ENCODE measurements at regions not wholly inside any gene's neighbourhood (a gene's known extent, or its start where the extent isn't known, plus 50 kb on each side); places are given as distances from the start of the nearest gene placed in this dataset.

GRCh38 chr22:49499433-49500075, 328.1 kb downstream of the BRD1 start:
- no peak for DNase-seq

- DNase-seq, result no peak
Observed at GRCh38 chr22:49497266-49497665, 330.4 kb downstream of the BRD1 start.

GRCh38 chr22:49494555-49494954, 333.1 kb downstream of the BRD1 start:
- DNase-seq, result no peak

- no peak for DNase-seq
Observed at GRCh38 chr22:49492741-49493251, 334.9 kb downstream of the BRD1 start.

GRCh38 chr22:49492308-49492707, 335.4 kb downstream of the BRD1 start:
- no peak for DNase-seq

DNA sequence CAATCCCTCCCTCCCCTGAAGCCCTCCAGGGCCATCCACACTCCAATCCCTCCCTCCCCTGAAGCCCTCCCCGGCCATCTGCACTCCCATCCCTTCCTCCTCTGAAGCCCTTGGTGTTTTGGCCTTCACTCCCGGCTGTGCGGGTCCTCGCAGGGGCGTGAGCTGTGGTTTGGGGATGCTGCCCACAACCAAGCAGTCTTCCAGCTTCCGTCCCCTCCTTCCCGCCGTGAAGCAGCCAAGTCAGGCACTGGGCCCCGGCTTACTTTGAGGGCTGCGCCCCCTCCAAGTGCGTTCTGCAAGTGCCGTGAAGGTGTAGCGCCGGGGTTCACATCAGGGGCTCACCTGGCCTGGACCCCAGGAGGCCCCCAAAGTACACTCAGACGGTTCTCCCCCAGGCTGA, 335.9 kb downstream of the BRD1 start:
- no peak for DNase-seq

GRCh38 chr22:49491221-49491635, 336.4 kb downstream of the BRD1 start:
- DNase-seq, result no peak

- DNase-seq, result no peak
Observed at GRCh38 chr22:49490692-49491091, 337.0 kb downstream of the BRD1 start.

DNA sequence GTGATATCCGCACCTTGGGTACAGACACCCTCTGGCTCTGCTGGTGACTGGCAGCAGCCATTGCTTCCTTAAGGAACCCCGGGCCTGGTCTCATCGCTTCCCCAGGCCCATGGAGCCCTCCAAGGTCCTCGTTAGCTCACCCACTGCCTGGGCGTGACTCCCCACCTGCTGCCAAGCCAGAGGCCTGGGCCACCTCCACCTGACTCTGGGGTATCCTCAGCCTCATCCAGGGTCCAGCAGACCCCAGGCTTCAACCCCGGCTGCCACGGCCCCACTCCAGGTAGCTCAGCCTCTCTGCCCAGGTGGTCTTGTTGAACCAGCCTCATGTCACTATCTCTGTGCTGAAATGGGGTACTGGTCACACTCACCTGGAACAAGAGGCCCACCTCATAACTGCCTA, 337.9 kb downstream of the BRD1 start:
- DNase-seq, result no peak

GRCh38 chr22:49488943-49489342, 338.7 kb downstream of the BRD1 start:
- no peak for DNase-seq

DNA sequence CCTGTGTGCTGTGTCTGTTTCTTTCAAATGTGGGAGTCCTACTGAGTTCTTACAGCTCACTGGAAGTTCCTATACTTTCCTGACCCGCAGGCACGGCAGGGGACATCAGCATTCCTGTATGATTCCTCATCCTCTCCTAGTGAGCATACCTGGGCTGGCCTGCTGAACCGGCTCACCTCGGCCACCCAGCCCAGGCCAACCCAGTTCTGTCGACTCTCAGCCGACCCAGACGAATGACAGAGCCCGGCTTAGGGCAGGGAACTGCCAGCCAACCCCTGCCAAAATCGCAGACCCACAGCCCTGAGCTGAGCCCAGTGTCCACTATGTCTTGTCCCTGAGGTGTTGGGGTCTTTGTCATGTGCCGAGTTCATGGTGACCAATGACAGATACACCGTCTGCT, 339.7 kb downstream of the BRD1 start:
- no peak for DNase-seq

GRCh38 chr22:49486225-49486624, 341.4 kb downstream of the BRD1 start:
- DNase-seq, result no peak

GRCh38 chr22:49483946-49484345, 343.7 kb downstream of the BRD1 start:
- DNase-seq, result no peak

DNA sequence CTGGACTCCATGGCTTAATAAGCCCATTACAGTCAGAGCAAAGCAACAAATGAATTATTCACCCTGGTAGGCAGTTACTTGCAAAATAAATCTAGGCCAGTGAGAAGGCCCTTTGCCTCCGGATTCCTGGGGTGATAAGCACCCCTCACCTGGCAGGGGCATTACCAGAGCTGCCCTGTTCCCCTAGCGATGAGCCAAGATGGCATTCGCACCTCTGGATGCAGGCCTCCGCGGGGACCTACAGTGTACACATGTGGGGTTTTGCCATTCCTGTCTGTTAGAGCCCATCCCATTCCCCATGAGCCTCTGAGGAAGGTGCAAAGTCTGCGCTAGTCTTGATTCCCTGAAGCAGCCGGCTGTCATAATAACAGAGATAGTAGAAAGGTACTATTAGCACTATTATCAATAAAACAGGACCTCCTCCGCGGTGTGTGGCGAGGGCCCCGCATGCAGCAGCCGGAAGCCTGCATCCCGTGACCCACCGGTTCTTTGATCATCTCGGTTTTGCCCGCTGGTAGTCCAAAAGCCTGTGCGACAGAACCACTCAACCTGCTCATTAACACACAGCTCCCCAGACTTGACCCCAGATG, 344.3 kb downstream of the BRD1 start:
- no peak for DNase-seq

DNA sequence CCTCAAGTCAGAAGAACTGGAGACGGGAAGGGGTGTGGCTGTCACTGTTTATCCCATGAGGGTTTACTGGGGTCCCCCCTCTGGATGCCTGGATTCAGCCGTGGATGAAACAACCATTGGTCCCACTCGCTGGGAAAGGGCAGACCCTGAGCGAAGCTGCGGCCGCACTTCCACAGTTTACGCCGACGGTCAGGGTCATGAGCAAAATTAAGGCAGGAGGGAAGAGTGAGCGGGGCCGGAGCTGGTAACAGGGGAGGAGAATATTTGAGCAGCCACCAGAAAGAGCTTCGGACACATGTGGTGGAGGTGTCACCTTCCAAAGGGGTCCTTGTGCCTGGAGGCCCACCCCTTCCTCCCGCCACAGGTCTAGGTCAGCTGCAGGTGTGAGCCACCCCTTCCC, 344.9 kb downstream of the BRD1 start:
- DNase-seq, result no peak

GRCh38 chr22:49481659-49482399, 345.8 kb downstream of the BRD1 start:
- DNase-seq, result no peak

- DNase-seq, result no peak
Observed at GRCh38 chr22:49480896-49481658, 346.6 kb downstream of the BRD1 start.

DNA sequence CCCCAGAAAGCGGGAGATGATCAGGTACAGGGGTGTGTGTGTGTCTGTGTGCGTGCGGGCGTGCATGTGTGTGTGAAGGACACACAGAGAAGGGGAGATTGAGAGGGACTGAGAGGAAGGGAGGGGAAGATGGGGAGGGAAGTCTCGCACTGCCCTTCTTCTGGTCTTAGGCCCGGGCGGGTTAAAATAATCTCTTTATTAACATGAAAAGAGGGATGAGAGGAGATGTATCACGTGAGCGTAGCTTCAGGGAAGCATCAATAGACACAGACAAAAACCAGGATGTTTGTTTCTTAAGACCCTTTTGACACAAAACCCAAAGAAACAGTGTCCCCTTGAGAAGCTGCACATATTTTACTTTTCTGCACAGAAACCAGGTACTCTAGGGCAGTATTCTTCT, 347.3 kb downstream of the BRD1 start:
- no peak for DNase-seq

GRCh38 chr22:49479566-49479965, 348.1 kb downstream of the BRD1 start:
- DNase-seq, result no peak

DNA sequence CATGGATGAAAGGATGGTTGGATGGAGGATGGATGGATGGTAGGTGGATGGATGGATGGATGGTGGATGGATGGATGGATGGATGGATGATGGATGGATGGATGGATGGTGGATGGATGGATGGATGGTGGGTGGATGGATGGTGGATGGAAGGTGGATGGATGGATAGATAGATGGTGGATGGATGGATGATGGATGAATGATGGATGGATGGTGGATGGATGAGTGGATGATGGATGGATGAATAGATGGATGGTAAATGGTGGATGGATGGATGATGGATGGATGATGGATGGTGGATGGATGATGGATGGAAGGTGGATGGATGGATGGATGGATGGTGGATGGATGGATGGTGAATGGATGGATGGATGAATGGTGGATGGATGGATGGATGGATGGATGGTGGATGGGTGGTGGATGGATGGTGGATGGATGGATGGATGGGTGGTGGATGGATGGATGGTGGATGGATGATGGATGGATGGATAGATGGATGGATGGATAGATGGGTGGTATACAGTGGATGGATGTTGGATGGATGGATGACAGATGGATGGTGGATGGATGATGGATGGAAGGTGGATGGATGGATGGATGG, 350.8 kb downstream of the BRD1 start:
- no peak for DNase-seq

- DNase-seq, result no peak
Observed at GRCh38 chr22:49476176-49476575, 351.5 kb downstream of the BRD1 start.

DNA sequence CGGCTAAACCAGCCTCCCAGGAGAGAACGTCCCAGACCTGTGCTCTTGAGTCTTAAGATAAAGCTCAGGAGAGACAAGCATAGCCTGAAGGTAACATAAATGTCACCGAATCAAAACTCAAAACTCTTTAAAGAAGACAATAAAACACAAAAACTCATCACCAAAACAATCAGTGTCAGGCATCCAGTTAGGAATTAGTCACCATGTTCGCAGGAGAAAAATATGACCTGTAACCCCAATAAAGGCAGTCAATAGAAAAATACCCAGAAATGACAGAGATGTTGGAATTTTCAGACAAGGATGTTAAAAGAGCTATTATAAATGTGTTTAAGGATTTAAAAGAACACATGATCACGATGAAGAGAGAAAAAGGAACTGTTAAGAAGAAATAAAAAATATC, 352.4 kb downstream of the BRD1 start:
- no peak for DNase-seq

GRCh38 chr22:49473286-49473685, 354.4 kb downstream of the BRD1 start:
- DNase-seq, result no peak

Data from stimulated activated CD4-positive, alpha-beta T cell treated with anti-CD3 and anti-CD28 coated beads, Interleukin-4, amount 100 ng/mL, for 24 hours (primary cell).